Gastrocnemius medialis (tissue), 4 donors: ENCODE measurements at regions not wholly inside any gene's neighbourhood (a gene's known extent, or its start where the extent isn't known, plus 50 kb on each side); places are given as distances from the start of the nearest gene placed in this dataset.

Experiments used
- ATAC-seq, 2 donors: fragments of 150-250 bp; one replicate each; pipeline ENCODE4 v1.9.1; 2016
- DNase-seq, 2 donors: peaks; one replicate each; pipeline ENCODE4 v3.0.0-alpha.2; 2019
- H3K27ac ChIP-seq, 4 donors: fragments of 200-600 bp; sonication (generic); 1 replicate in 1 of 4; 2 replicates in 3 of 4; pipeline ENCODE4 v1.5.1; 2016 to 2018; ENCODE audit warnings: mild to moderate bottlenecking in 2 of 4, moderate library complexity in 1 of 4
- H3K27me3 ChIP-seq, 3 donors: fragments of 200-600 bp; sonication (generic) in 2 of 3; 1 replicate in 1 of 3; 2 replicates in 2 of 3; pipeline versions ENCODE4 v1.5.1 to v1.6.0; 2016 to 2019; ENCODE audit warnings: mild to moderate bottlenecking in 1 of 3, moderate library complexity in 1 of 3
- H3K36me3 ChIP-seq, 2 donors: fragments of 200-600 bp; sonication (generic) in 1 of 2; one replicate each; pipeline ENCODE4 v1.5.1; 2017 to 2018
- H3K4me1 ChIP-seq, 2 donors: fragments of 200-600 bp; sonication (generic) in 1 of 2; one replicate each; pipeline ENCODE4 v1.5.1; 2016 to 2017; ENCODE audit warnings: mild to moderate bottlenecking in 2 of 2
- H3K4me3 ChIP-seq, 4 donors: fragments of 200-600 bp; sonication (generic) in 3 of 4; 1 replicate in 1 of 4; 2 replicates in 3 of 4; pipeline ENCODE4 v1.5.1; 2016 to 2019; ENCODE audit warnings: mild to moderate bottlenecking in 2 of 4
- H3K9me3 ChIP-seq, 3 donors: fragments of 200-600 bp; sonication (generic) in 2 of 3; 1 replicate in 1 of 3; 2 replicates in 2 of 3; pipeline ENCODE4 v1.5.1; 2016 to 2019
- CTCF ChIP-seq, 5 experiments: fragments of 450-650 bp in 3 of 5; fragments of 200-600 bp in 2 of 5; sonication (generic) in 2 of 5; IDR thresholded peaks in 4 of 5; conservative IDR thresholded peaks in 1 of 5; 1 replicate in 4 of 5; 2 replicates in 1 of 5; pipeline ENCODE4 v1.5.1; 2016 to 2019; ENCODE audit warnings: antibody characterized with exemption in 5 of 5, mild to moderate bottlenecking in 3 of 5, moderate library complexity in 3 of 5
- POLR2A ChIP-seq, 2 donors: fragments of 450-650 bp; IDR thresholded peaks; one replicate each; pipeline ENCODE4 v1.6.1; 2017; ENCODE audit warnings: antibody characterized with exemption in 2 of 2, mild to moderate bottlenecking in 2 of 2, moderate library complexity in 2 of 2
- in situ Hi-C, 4 donors: fragments of 200-750 bp; cut with MboI; loops; one replicate each; pipeline versions ENCODE4 v1.15.0 to v1.8.0; 2017; ENCODE audit warnings: low sequenced_read_pairs in 4 of 4
- intact Hi-C: fragments of 100-400 bp; cut with DNase I; formaldehyde crosslinking; loops from one replicate; pipeline ENCODE4 v1.15.1; 2023; ENCODE audit warnings: low total_unique reads

GRCh38 chr2:236781933-236782816 lies 212.6 kb downstream of the ACKR3 start:
- TF ChIP-seq POLR2A (IDR thresholded peaks at IDR 0.05): no peak
- TF ChIP-seq CTCF (IDR thresholded peaks at IDR 0.05 in 4 of 5, conservative IDR thresholded peaks at IDR 0.05 in 1 of 5): no peak
- no peak for DNase-seq

GRCh38 chr2:236782938-236783337 lies 213.3 kb downstream of the ACKR3 start:
- Histone ChIP-seq H3K27me3 (no peaks in the 10 kb centered on the region), H3K9me3 (no peaks in the 10 kb centered on the region), H3K4me3 (no peak overlapping the region), H3K4me1 (no peaks in the 10 kb centered on the region), H3K27ac (no peak overlapping the region), H3K36me3 (no peaks in the 10 kb centered on the region)
- no peak for DNase-seq
- in situ Hi-C loops: no loop called here
- no peak for TF ChIP-seq POLR2A (IDR thresholded peaks at IDR 0.05)
- TF ChIP-seq CTCF (IDR thresholded peaks at IDR 0.05 in 4 of 5, conservative IDR thresholded peaks at IDR 0.05 in 1 of 5): no peak
- no peak for ATAC-seq
- intact Hi-C loops: no loop called here

More at GRCh38 chr2:236781933-236782816, 212.6 kb downstream of the ACKR3 start:
- Histone ChIP-seq H3K36me3 (no peaks in the 10 kb centered on the region), H3K4me3 (no peak overlapping the region), H3K4me1 (no peaks in the 10 kb centered on the region), H3K27me3 (no peaks in the 10 kb centered on the region), H3K9me3 (no peaks in the 10 kb centered on the region), H3K27ac (no peak overlapping the region)
- ATAC-seq: no peak
- in situ Hi-C loops (no loop called here), intact Hi-C loops (no loop called here)

GRCh38 chr2:236783417-236784020 lies 213.9 kb downstream of the ACKR3 start:
- Histone ChIP-seq H3K4me1 (no peaks in the 10 kb centered on the region), H3K9me3 (no peaks in the 10 kb centered on the region), H3K27ac (no peak overlapping the region), H3K36me3 (no peaks in the 10 kb centered on the region), H3K27me3 (no peaks in the 10 kb centered on the region), H3K4me3 (no peak overlapping the region)
- in situ Hi-C loops: no loop called here
- ATAC-seq: no peak
- intact Hi-C loops: no loop called here
- DNase-seq: no peak
- TF ChIP-seq CTCF (IDR thresholded peaks at IDR 0.05 in 4 of 5, conservative IDR thresholded peaks at IDR 0.05 in 1 of 5) (no peak), POLR2A (IDR thresholded peaks at IDR 0.05) (no peak)

- Histone ChIP-seq H3K9me3 (no peaks in the 10 kb centered on the region), H3K27me3 (no peaks in the 10 kb centered on the region), H3K36me3 (no peaks in the 10 kb centered on the region), H3K4me1 (no peaks in the 10 kb centered on the region), H3K27ac (no peak overlapping the region), H3K4me3 (no peak overlapping the region)
- ATAC-seq (no peak), DNase-seq (no peak)
- in situ Hi-C loops (no loop called here), intact Hi-C loops (no loop called here)
- TF ChIP-seq POLR2A (IDR thresholded peaks at IDR 0.05) (no peak), CTCF (IDR thresholded peaks at IDR 0.05 in 4 of 5, conservative IDR thresholded peaks at IDR 0.05 in 1 of 5) (no peak)
Observed at GRCh38 chr2:236785611-236786057, 216.0 kb downstream of the ACKR3 start.
